Esophagus squamous epithelium (tissue), 5 donors: ENCODE measurements at regions not wholly inside any gene's neighbourhood (a gene's known extent, or its start where the extent isn't known, plus 50 kb on each side); places are given as distances from the start of the nearest gene placed in this dataset.

Source experiments
- DNase-seq: peaks from one replicate; lab custom pipeline; 2025; lab: John Stamatoyannopoulos, UW
- H3K27ac ChIP-seq, 4 donors: fragments of 200-600 bp; sonication (generic); one replicate each; pipeline ENCODE4 v1.5.1; 2016 to 2019; ENCODE audit warnings: mild to moderate bottlenecking in 1 of 4
- H3K27me3 ChIP-seq, 4 donors: fragments of 200-600 bp; sonication (generic); 1 replicate in 3 of 4; 2 replicates in 1 of 4; pipeline versions ENCODE4 v1.5.1 to v1.6.0; 2017 to 2021; ENCODE audit warnings: antibody characterized with exemption in 1 of 4
- H3K36me3 ChIP-seq, 3 donors: fragments of 200-600 bp; sonication (generic); one replicate each; pipeline ENCODE4 v1.5.1; 2016 to 2019
- H3K4me1 ChIP-seq, 3 donors: fragments of 200-600 bp; sonication (generic); one replicate each; pipeline ENCODE4 v1.5.1; 2017 to 2019
- H3K4me3 ChIP-seq, 4 donors: fragments of 200-600 bp; sonication (generic); 1 replicate in 3 of 4; 2 replicates in 1 of 4; pipeline ENCODE4 v1.5.1; 2016 to 2019; ENCODE audit warnings: mild to moderate bottlenecking in 2 of 4, moderate library complexity in 1 of 4
- H3K9me3 ChIP-seq, 3 donors: fragments of 200-600 bp; sonication (generic); one replicate each; pipeline ENCODE4 v1.5.1; 2016 to 2019
- CTCF ChIP-seq, 6 experiments: fragments of 450-650 bp in 4 of 6; fragments of 200-600 bp in 2 of 6; sonication (generic) in 2 of 6; IDR thresholded peaks; one replicate each; pipeline ENCODE4 v1.5.1; 2016 to 2019; ENCODE audit warnings: antibody characterized with exemption in 6 of 6, mild to moderate bottlenecking in 4 of 6, moderate library complexity in 4 of 6
- POLR2A ChIP-seq, 4 donors: fragments of 450-650 bp; IDR thresholded peaks; one replicate each; pipeline ENCODE4 v1.6.1; 2017; ENCODE audit warnings: antibody characterized with exemption in 4 of 4, mild to moderate bottlenecking in 4 of 4, moderate library complexity in 3 of 4
- WGBS, 2 donors: methylation state at CpG; one replicate each; pipeline ENCODE4 v1.1.5; 2018; 5-methylcytosine and 5-hydroxymethylcytosine counted together
- intact Hi-C: fragments of 100-400 bp; cut with DNase I; formaldehyde crosslinking; loops from one replicate; pipeline ENCODE4 v1.15.0; 2022
- donor health status: DM: yes; HTN: yes; CAD: no.

GRCh38 chr16:85279825-85280545 lies 167.7 kb upstream of the CIBAR2 start:
- Histone ChIP-seq H3K36me3 (no peaks in the 10 kb centered on the region), H3K4me1 (peaks cover 0 to 9% (median 0%) of the 10 kb centered on the region in 3 donors), H3K27me3 (peaks cover 0 to 39% (median 0%) of the 10 kb centered on the region in 4 donors), H3K27ac (no peak overlapping the region), H3K9me3 (no peaks in the 10 kb centered on the region), H3K4me3 (no peak overlapping the region)
- DNase-seq = no peak
- WGBS, 2 donors = 84 to 92% methylated on average over 10 to 14 of the region's 21 CpGs
- no peak for TF ChIP-seq CTCF (IDR thresholded peaks at IDR 0.05)
- no peak for TF ChIP-seq POLR2A (IDR thresholded peaks at IDR 0.05)
- intact Hi-C loops = no loop called here

DNA sequence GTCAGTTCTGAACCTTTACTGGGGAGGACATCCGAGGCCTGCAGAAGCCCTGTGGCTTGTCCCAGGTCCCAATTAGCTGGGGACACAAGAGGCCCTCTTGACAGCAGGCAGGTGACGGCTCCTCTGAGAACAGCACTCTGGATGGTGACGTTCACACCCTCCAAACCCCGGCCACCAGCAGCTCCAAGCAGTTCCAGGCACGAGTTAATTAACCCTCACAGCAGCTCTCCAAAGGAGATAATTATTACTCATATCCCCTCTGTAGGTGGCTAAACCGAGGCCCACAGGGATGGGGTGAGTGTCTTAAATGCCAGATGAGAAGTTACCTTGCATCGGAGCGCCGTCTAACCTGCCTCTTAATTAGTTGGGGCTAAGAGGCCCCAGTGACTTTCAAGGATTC lies 168.9 kb upstream of the CIBAR2 start:
- Histone ChIP-seq H3K9me3 (no peaks in the 10 kb centered on the region), H3K27ac (no peak overlapping the region), H3K36me3 (no peaks in the 10 kb centered on the region), H3K4me3 (no peak overlapping the region), H3K4me1 (peaks cover 0 to 20% (median under 1%) of the 10 kb centered on the region in 3 donors), H3K27me3 (peaks cover 0 to 45% (median 0%) of the 10 kb centered on the region in 4 donors)
- WGBS, 2 donors = 73 to 76% methylated on average over 3 to 4 of the region's 9 CpGs
- no peak for DNase-seq
- intact Hi-C loops = no loop called here
- no peak for TF ChIP-seq CTCF (IDR thresholded peaks at IDR 0.05)
- TF ChIP-seq POLR2A (IDR thresholded peaks at IDR 0.05) = no peak

GRCh38 chr16:85282842-85283241 lies 170.6 kb upstream of the CIBAR2 start:
- DNase-seq = no peak
- H3K9me3 ChIP-seq = no peaks in the 10 kb centered on the region
- intact Hi-C loops = no loop called here
- TF ChIP-seq CTCF (IDR thresholded peaks at IDR 0.05) (no peak), POLR2A (IDR thresholded peaks at IDR 0.05) (no peak)
- H3K4me1 ChIP-seq = peaks cover 0 to 36% (median 8%) of the 10 kb centered on the region in 3 donors
- WGBS, 2 donors = 67 to 88% methylated on average over 4 of the region's 8 CpGs
- no peak overlapping the region for H3K4me3 ChIP-seq
- no peak overlapping the region for H3K27ac ChIP-seq
- H3K36me3 ChIP-seq = no peaks in the 10 kb centered on the region
- peaks cover 0 to 61% (median 0%) of the 10 kb centered on the region in 4 donors for H3K27me3 ChIP-seq

- no peak for DNase-seq
- Histone ChIP-seq H3K4me1 (peaks cover 0 to 36% (median 8%) of the 10 kb centered on the region in 3 donors), H3K27me3 (peaks cover 0 to 61% (median 0%) of the 10 kb centered on the region in 4 donors), H3K36me3 (no peaks in the 10 kb centered on the region), H3K27ac (no peak overlapping the region), H3K9me3 (no peaks in the 10 kb centered on the region), H3K4me3 (no peak overlapping the region)
- 93 to 94% methylated on average over 8 to 9 of the region's 22 CpGs for WGBS, 2 donors
- intact Hi-C loops = no loop called here
- TF ChIP-seq CTCF (IDR thresholded peaks at IDR 0.05) (no peak), POLR2A (IDR thresholded peaks at IDR 0.05) (no peak)
Observed at GRCh38 chr16:85283305-85284050, 171.2 kb upstream of the CIBAR2 start.
